ENCODE measurements at regions not wholly inside any gene's neighbourhood (a gene's known extent, or its start where the extent isn't known, plus 50 kb on each side); places are given as distances from the start of the nearest gene placed in this dataset.

GRCh38 chr10:105579112-105579511, 938.0 kb downstream of the SORCS3 start:
- TF ChIP-seq POLR2A (IDR thresholded peaks at IDR 0.05) (no peak), CTCF (IDR thresholded peaks at IDR 0.05) (no peak), POLR2AphosphoS5 (IDR thresholded peaks at IDR 0.05) (no peak)
